Lung (tissue), 11 donors: ENCODE measurements at regions not wholly inside any gene's neighbourhood (a gene's known extent, or its start where the extent isn't known, plus 50 kb on each side); places are given as distances from the start of the nearest gene placed in this dataset.

Source experiments
- ATAC-seq: fragments of 200-7000 bp; cut with Tn5 transposase; one replicate; pipeline ENCODE4 v1.9.1; 2020; ENCODE audit warnings: moderate number of reproducible peaks; ENCODE audit not compliant: insufficient read depth, low FRiP score
- DNase-seq, 3 donors: peaks; one replicate each; pipeline ENCODE4 v3.0.0-alpha.2; 2013 to 2017
- H3K27ac ChIP-seq, 2 donors: one replicate each; pipeline ENCODE4 v1.5.1; 2013; ENCODE audit warnings: mild to moderate bottlenecking in 2 of 2, moderate library complexity in 2 of 2, control low read depth in 1 of 2, inconsistent platforms in 1 of 2, low read depth in 1 of 2, low read length in 1 of 2
- H3K27me3 ChIP-seq, 3 donors: one replicate each; pipeline ENCODE4 v1.5.1; 2013; ENCODE audit warnings: low read length in 2 of 3; ENCODE audit not compliant: control insufficient read depth in 3 of 3, insufficient read depth in 3 of 3
- H3K36me3 ChIP-seq, 4 donors: one replicate each; pipeline ENCODE4 v1.5.1; 2013; ENCODE audit warnings: low read length in 4 of 4, mild to moderate bottlenecking in 1 of 4, moderate library complexity in 1 of 4; ENCODE audit not compliant: control insufficient read depth in 4 of 4, insufficient read depth in 4 of 4
- H3K4me1 ChIP-seq, 5 donors: one replicate each; pipeline ENCODE4 v1.5.1; 2013; ENCODE audit warnings: low read length in 5 of 5, mild to moderate bottlenecking in 2 of 5, moderate library complexity in 1 of 5; ENCODE audit not compliant: control insufficient read depth in 5 of 5, insufficient read depth in 5 of 5
- H3K4me3 ChIP-seq: one replicate; pipeline ENCODE4 v1.5.1; 2013; ENCODE audit warnings: mild to moderate bottlenecking, control low read depth, moderate library complexity
- H3K9ac ChIP-seq, 2 donors: one replicate each; pipeline ENCODE4 v1.5.1; 2013; ENCODE audit warnings: low read length in 2 of 2, control low read depth in 1 of 2; ENCODE audit not compliant: insufficient read depth in 1 of 2
- H3K9me3 ChIP-seq, 4 donors: one replicate each; pipeline ENCODE4 v1.5.1; 2013; ENCODE audit warnings: low read length in 3 of 4, mild to moderate bottlenecking in 1 of 4, moderate library complexity in 1 of 4; ENCODE audit not compliant: control insufficient read depth in 4 of 4, insufficient read depth in 3 of 4
- WGBS, 2 donors: extraction: QIAGEN DNeasy Blood & Tissue Kit; methylation state at CpG; one replicate each; pipeline ENCODE4 v1.1.7; 2013; 5-methylcytosine and 5-hydroxymethylcytosine counted together
- TF ChIP-seq, protein P1 (sequence below): IDR thresholded peaks from 2 replicates; pipeline ENCODE4 v1.5.1; 2012; ENCODE audit warnings: mild to moderate bottlenecking; ENCODE audit errors: control extremely low read depth, extremely low read depth
- donor health status: control.
- donor health status: control.
- donor health status: Bipolar disorder and iron deficiency.
- donor health status: healthy.
- donor health status: DM: yes; HTN: yes; CAD: no.

DNA sequence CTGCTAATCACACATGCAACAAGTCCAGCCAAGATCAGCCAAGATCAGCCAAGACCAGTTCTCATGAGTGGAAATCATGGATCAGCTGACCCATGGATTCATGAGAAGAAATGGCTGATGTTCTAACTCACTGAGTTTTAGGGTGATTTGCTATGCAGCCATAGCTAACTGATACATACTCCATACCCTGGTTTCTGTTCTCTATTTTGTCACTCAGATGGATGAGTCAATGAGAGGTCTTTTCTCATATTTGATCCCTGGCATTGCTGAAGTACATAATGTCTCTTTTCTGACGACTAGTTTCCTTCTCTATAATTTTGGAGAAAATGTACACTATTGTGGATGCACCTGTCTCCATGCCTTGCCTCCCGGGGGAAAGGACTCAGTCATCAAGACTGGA is 118.4 kb upstream of the LY86 start:
- 81 to 87% methylated on average over 2 of the region's 2 CpGs for WGBS, 2 donors
- no peak for DNase-seq

DNA sequence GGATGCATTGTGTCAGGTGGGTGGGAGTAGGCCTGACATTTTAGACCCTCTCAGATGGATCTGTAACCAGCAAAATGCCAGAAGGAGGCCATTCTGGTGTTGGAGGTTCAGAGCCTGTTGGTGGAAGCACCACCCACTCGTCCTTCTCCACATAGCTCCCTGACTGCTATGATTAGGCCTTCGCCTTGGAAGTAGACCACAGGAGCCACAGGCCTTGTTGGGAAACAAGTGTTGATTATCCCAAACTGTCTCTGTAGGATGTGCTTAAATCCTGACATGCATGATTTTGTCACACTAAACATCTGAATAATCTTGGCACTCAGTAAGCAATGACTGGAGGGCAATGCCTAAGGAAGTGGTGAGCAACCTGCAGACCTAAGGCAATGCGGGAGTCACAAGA is 117.2 kb upstream of the LY86 start:
- DNase-seq (no peak), ATAC-seq (no peak)
- no peaks in the 10 kb centered on the region for H3K27me3 ChIP-seq
- H3K36me3 ChIP-seq: no peaks in the 10 kb centered on the region
- peaks cover 0 to 2% (median 0%) of the 10 kb centered on the region in 5 donors for H3K4me1 ChIP-seq
- H3K4me3 ChIP-seq: no peak overlapping the region
- H3K9me3 ChIP-seq: peaks cover 0 to 4% (median 1%) of the 10 kb centered on the region in 4 donors
- H3K9ac ChIP-seq: no peak overlapping the region
- TF ChIP-seq, protein P1, sequence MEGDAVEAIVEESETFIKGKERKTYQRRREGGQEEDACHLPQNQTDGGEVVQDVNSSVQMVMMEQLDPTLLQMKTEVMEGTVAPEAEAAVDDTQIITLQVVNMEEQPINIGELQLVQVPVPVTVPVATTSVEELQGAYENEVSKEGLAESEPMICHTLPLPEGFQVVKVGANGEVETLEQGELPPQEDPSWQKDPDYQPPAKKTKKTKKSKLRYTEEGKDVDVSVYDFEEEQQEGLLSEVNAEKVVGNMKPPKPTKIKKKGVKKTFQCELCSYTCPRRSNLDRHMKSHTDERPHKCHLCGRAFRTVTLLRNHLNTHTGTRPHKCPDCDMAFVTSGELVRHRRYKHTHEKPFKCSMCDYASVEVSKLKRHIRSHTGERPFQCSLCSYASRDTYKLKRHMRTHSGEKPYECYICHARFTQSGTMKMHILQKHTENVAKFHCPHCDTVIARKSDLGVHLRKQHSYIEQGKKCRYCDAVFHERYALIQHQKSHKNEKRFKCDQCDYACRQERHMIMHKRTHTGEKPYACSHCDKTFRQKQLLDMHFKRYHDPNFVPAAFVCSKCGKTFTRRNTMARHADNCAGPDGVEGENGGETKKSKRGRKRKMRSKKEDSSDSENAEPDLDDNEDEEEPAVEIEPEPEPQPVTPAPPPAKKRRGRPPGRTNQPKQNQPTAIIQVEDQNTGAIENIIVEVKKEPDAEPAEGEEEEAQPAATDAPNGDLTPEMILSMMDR: no peak
- H3K27ac ChIP-seq: no peak overlapping the region
- 78 to 86% methylated on average over 3 of the region's 3 CpGs for WGBS, 2 donors

More for the DNA sequence above, 118.4 kb upstream of the LY86 start:
- TF ChIP-seq, protein P1: no peak
- Histone ChIP-seq H3K9ac (no peak overlapping the region), H3K4me3 (no peak overlapping the region), H3K27me3 (no peaks in the 10 kb centered on the region), H3K27ac (no peak overlapping the region), H3K4me1 (peaks cover 0 to 2% (median 0%) of the 10 kb centered on the region in 5 donors), H3K36me3 (no peaks in the 10 kb centered on the region), H3K9me3 (peaks cover 0 to 2% (median 1%) of the 10 kb centered on the region in 4 donors)
- no peak for ATAC-seq

DNA sequence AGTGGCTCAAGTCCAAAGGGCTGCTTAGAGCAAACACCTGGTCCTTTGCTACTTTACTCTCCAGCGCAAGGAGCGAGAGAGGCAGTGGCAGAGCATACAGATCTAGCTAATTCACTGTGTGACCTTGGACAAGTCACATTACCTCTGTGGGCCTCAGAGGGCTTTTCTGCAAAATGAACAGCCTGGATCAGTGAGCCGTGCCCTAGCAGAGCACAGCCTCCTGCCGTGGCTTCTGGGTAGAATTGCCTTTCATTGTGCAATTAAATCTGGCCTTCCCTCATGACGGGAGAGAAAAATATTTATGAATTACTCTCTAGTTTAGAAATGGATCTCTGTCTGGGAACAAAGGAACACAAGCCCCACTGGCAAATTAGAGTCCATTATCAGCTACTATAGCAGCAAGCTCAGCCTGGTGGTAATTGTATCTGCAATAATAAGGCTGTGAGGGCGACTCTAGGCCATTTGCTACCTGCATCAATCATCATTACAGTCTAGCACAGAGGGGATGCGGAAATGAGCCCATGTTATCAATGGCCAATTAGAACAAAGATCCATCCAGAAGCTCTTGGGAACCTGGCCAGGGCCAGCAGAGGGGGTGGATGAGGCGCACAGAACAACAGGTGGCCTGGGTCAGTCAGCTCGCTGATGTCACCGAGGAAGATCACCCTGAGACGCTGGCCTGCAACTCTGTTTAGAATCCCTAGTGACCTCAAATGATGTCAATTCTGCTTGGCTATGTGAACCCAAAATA is 114.2 kb upstream of the LY86 start:
- H3K36me3 ChIP-seq: no peaks in the 10 kb centered on the region
- no peak overlapping the region for H3K4me3 ChIP-seq
- ATAC-seq (no peak), DNase-seq (no peak)
- H3K27me3 ChIP-seq: no peaks in the 10 kb centered on the region
- TF ChIP-seq, protein P1: no peak
- H3K27ac ChIP-seq: no peak overlapping the region
- peaks cover 0 to 4% (median 1%) of the 10 kb centered on the region in 4 donors for H3K9me3 ChIP-seq
- WGBS, 2 donors: 84 to 89% methylated on average over 11 of the region's 11 CpGs
- no peaks in the 10 kb centered on the region for H3K4me1 ChIP-seq
- no peak overlapping the region for H3K9ac ChIP-seq
